H1 (cell line): ENCODE measurements at regions not wholly inside any gene's neighbourhood (a gene's known extent, or its start where the extent isn't known, plus 50 kb on each side); places are given as distances from the start of the nearest gene placed in this dataset.

Experiments used
- CTCF ChIA-PET: fragments of 300-600 bp; sonication (Branson Sonifier 250); formaldehyde crosslinking; loops from one replicate; lab custom pipeline; 2021; ENCODE audit not compliant: partially characterized antibody; lab: Charles Lee
- POLR2A ChIA-PET: fragments of 300-600 bp; sonication (Branson Sonifier 250); formaldehyde crosslinking; loops from one replicate; lab custom pipeline; 2021; ENCODE audit warnings: inconsistent platforms; ENCODE audit not compliant: partially characterized antibody; lab: Charles Lee
- DNase-seq, 2 experiments: peaks; one replicate each; pipeline versions ENCODE4 v3.0.0 to v3.0.0-alpha.2; 2010 to 2022; ENCODE audit warnings: low spot score in 2 of 2, low read depth in 1 of 2, mixed read lengths in 1 of 2
- FAIRE-seq: peaks from 2 replicates; lab custom pipeline; 2011; peaks lifted over from hg19 to GRCh38; lab: Jason Lieb, UNC
- H2AFZ ChIP-seq: 2 replicates; pipeline ENCODE4 v1.8.1; 2012; ENCODE audit warnings: low read length, inconsistent platforms
- H2AK5ac ChIP-seq: 2 replicates; pipeline ENCODE4 v1.6.1; 2013; ENCODE audit warnings: low read depth, low read length
- H2BK120ac ChIP-seq: replicated peaks from 2 replicates; pipeline ENCODE3; 2013; ENCODE audit warnings: low read depth, low read length, inconsistent platforms
- H2BK12ac ChIP-seq: 2 replicates; pipeline ENCODE4 v1.6.1; 2013; ENCODE audit warnings: low read depth, low read length
- H2BK15ac ChIP-seq: 2 replicates; pipeline ENCODE4 v1.6.1; 2013; ENCODE audit warnings: low read length
- H2BK20ac ChIP-seq: 2 replicates; pipeline ENCODE4 v1.6.1; 2013; ENCODE audit warnings: low read length
- H2BK5ac ChIP-seq: 2 replicates; pipeline ENCODE4 v1.6.1; 2013; ENCODE audit warnings: low read depth, low read length
- H3K14ac ChIP-seq: 2 replicates; pipeline ENCODE4 v1.6.1; 2013; ENCODE audit warnings: inconsistent platforms; ENCODE audit not compliant: insufficient read length
- H3K18ac ChIP-seq: 2 replicates; pipeline ENCODE4 v1.6.1; 2013; ENCODE audit warnings: low read length; ENCODE audit errors: extremely low read depth
- H3K23ac ChIP-seq: 2 replicates; pipeline ENCODE4 v1.6.1; 2013; ENCODE audit warnings: inconsistent platforms; ENCODE audit not compliant: insufficient read length
- H3K23me2 ChIP-seq: 2 replicates; pipeline ENCODE4 v1.6.1; 2013; ENCODE audit warnings: low read depth, low read length
- H3K27ac ChIP-seq: 2 replicates; pipeline ENCODE4 v1.6.1; 2011; ENCODE audit warnings: low read depth, low read length, inconsistent platforms
- H3K27me3 ChIP-seq, 4 experiments: replicated peaks in 1 of 4; 1 replicate in 1 of 4; 2 replicates in 3 of 4; pipeline versions ENCODE4 v1.6.1 to v1.8.1; 2011 to 2013; ENCODE audit warnings: low read length in 3 of 4, mild to moderate bottlenecking in 3 of 4, inconsistent platforms in 2 of 4, mixed read lengths in 2 of 4, moderate library complexity in 1 of 4; ENCODE audit not compliant: control insufficient read depth in 3 of 4, insufficient read depth in 3 of 4; ENCODE audit errors: extremely low read depth in 1 of 4
- H3K36me3 ChIP-seq, 4 experiments: 2 replicates each; pipeline versions ENCODE4 v1.6.1 to v1.8.1; 2011 to 2013; ENCODE audit warnings: mild to moderate bottlenecking in 4 of 4, low read length in 3 of 4, moderate library complexity in 2 of 4, control low read depth in 1 of 4, inconsistent platforms in 1 of 4; ENCODE audit not compliant: insufficient read depth in 4 of 4, control insufficient read depth in 2 of 4
- H3K4ac ChIP-seq: replicated peaks from 2 replicates; pipeline ENCODE3; 2013; ENCODE audit warnings: low read length, low read depth, mixed read lengths, inconsistent platforms; ENCODE audit not compliant: insufficient read length
- H3K4me1 ChIP-seq, 4 experiments: replicated peaks in 1 of 4; 1 replicate in 1 of 4; 2 replicates in 3 of 4; pipeline versions ENCODE4 v1.6.1 to v1.8.1; 2011 to 2013; ENCODE audit warnings: low read length in 3 of 4, inconsistent platforms in 2 of 4, mixed read lengths in 1 of 4; ENCODE audit not compliant: insufficient read depth in 4 of 4, control insufficient read depth in 3 of 4
- H3K4me2 ChIP-seq, 2 experiments: 2 replicates each; pipeline versions ENCODE4 v1.6.1 to v1.8.1; 2011 to 2013; ENCODE audit warnings: low read depth in 2 of 2, low read length in 2 of 2, control low read depth in 1 of 2, inconsistent platforms in 1 of 2, mild to moderate bottlenecking in 1 of 2; ENCODE audit not compliant: insufficient read depth in 1 of 2
- H3K4me3 ChIP-seq, 4 experiments: fragments of 200-600, 300-600 bp in 1 of 4; sonication (generic), shearing (Covaris generic), sonication (Bioruptor Twin) in 1 of 4; 2 replicates each; pipeline versions ENCODE4 v1.5.1 to v1.8.1; 2011 to 2016; ENCODE audit warnings: low read length in 4 of 4, low read depth in 3 of 4, control low read depth in 2 of 4, inconsistent platforms in 2 of 4, mild to moderate bottlenecking in 2 of 4, mixed read lengths in 1 of 4, moderate library complexity in 1 of 4; ENCODE audit not compliant: insufficient read depth in 2 of 4; ENCODE audit errors: extremely low read depth in 1 of 4
- H3K56ac ChIP-seq: replicated peaks from 2 replicates; pipeline ENCODE3; 2013; ENCODE audit warnings: low read depth, mild to moderate bottlenecking, mixed read lengths, low read length, inconsistent platforms; ENCODE audit not compliant: insufficient read length
- H3K79me1 ChIP-seq: 2 replicates; pipeline ENCODE4 v1.6.1; 2013; ENCODE audit warnings: low read depth, low read length, control low read depth
- H3K79me2 ChIP-seq, 2 experiments: 2 replicates each; pipeline versions ENCODE4 v1.6.1 to v1.8.1; 2012 to 2013; ENCODE audit warnings: low read length in 2 of 2, mild to moderate bottlenecking in 2 of 2, inconsistent platforms in 1 of 2; ENCODE audit not compliant: insufficient read depth in 2 of 2, control insufficient read depth in 1 of 2
- H3K9ac ChIP-seq, 4 experiments: replicated peaks in 1 of 4; 1 replicate in 1 of 4; 2 replicates in 3 of 4; pipeline versions ENCODE4 v1.6.1 to v1.8.1; 2011 to 2013; ENCODE audit warnings: low read depth in 3 of 4, low read length in 3 of 4, control low read depth in 2 of 4, mild to moderate bottlenecking in 2 of 4, moderate library complexity in 2 of 4, inconsistent platforms in 1 of 4; ENCODE audit errors: extremely low read depth in 1 of 4
- H3K9me3 ChIP-seq, 2 experiments: 2 replicates each; pipeline versions ENCODE4 v1.6.1 to v1.8.1; 2012 to 2013; ENCODE audit warnings: mild to moderate bottlenecking in 2 of 2, moderate library complexity in 2 of 2, control low read depth in 1 of 2, inconsistent platforms in 1 of 2, low read depth in 1 of 2, low read length in 1 of 2, mixed read lengths in 1 of 2; ENCODE audit not compliant: insufficient read depth in 2 of 2
- H4K20me1 ChIP-seq, 2 experiments: replicated peaks in 1 of 2; 2 replicates each; pipeline versions ENCODE3 to v1.8.1; 2011 to 2013; ENCODE audit warnings: inconsistent platforms in 2 of 2, low read length in 2 of 2, mild to moderate bottlenecking in 1 of 2; ENCODE audit not compliant: insufficient read depth in 2 of 2, control insufficient read depth in 1 of 2
- H4K5ac ChIP-seq: 2 replicates; pipeline ENCODE4 v1.6.1; 2013; ENCODE audit warnings: low read length, low read depth, mixed read lengths, inconsistent platforms; ENCODE audit not compliant: insufficient read length
- H4K8ac ChIP-seq: 2 replicates; pipeline ENCODE4 v1.8.0; 2013; ENCODE audit warnings: mild to moderate bottlenecking, moderate library complexity, low read length, inconsistent platforms; ENCODE audit not compliant: insufficient read depth; ENCODE audit errors: extremely low read depth
- H4K91ac ChIP-seq: replicated peaks from 2 replicates; pipeline ENCODE3; 2013; ENCODE audit warnings: low read length, mixed read lengths, inconsistent platforms; ENCODE audit not compliant: insufficient read length
- ASH2L ChIP-seq: fragments of 200-600, 300-600 bp; sonication (generic); IDR thresholded peaks from one replicate; pipeline ENCODE4 v1.7.1; 2017; ENCODE audit warnings: low read length
- CBX5 ChIP-seq: fragments of 300-800, 300-1000 bp; sonication (generic); IDR thresholded peaks from 2 replicates; pipeline ENCODE4 v1.7.1; 2016; ENCODE audit warnings: antibody characterized with exemption, low read length, low read depth
- CTCF ChIP-seq, 3 experiments: IDR thresholded peaks; 1 replicate in 2 of 3; 2 replicates in 1 of 3; pipeline versions ENCODE4 v1.5.1 to v1.6.1; 2011; ENCODE audit warnings: low read length in 3 of 3, mild to moderate bottlenecking in 3 of 3, inconsistent platforms in 2 of 3, low read depth in 1 of 3, moderate library complexity in 1 of 3; ENCODE audit not compliant: insufficient read depth in 1 of 3; ENCODE audit errors: control extremely low read depth in 1 of 3
- NANOG ChIP-seq: IDR thresholded peaks from 2 replicates; pipeline ENCODE4 v1.6.1; 2011; ENCODE audit warnings: low read length, low read depth, mild to moderate bottlenecking, inconsistent platforms; ENCODE audit not compliant: insufficient read depth, poor library complexity, severe bottlenecking
- PHF8 ChIP-seq: fragments of 200-600 bp; sonication (generic); conservative IDR thresholded peaks from 2 replicates; pipeline ENCODE4 v1.7.1; 2012; ENCODE audit warnings: low read depth, mild to moderate bottlenecking, inconsistent platforms, low read length, moderate library complexity
- SIN3A ChIP-seq, 2 experiments: IDR thresholded peaks in 1 of 2; conservative IDR thresholded peaks in 1 of 2; 2 replicates each; pipeline ENCODE4 v1.6.1; 2011 to 2012; ENCODE audit warnings: low read length in 2 of 2, improper control_type of control experiment in 1 of 2, low read depth in 1 of 2, mild to moderate bottlenecking in 1 of 2
- SP1 ChIP-seq: IDR thresholded peaks from 2 replicates; pipeline ENCODE4 v1.6.1; 2011; ENCODE audit warnings: low read depth, low read length
- SRF ChIP-seq: IDR thresholded peaks from 2 replicates; pipeline ENCODE4 v1.6.1; 2011; ENCODE audit warnings: mild to moderate bottlenecking, low read depth, low read length, moderate library complexity
- TAF1 ChIP-seq: IDR thresholded peaks from 2 replicates; pipeline ENCODE4 v1.6.1; 2011; ENCODE audit warnings: mild to moderate bottlenecking, low read depth, low read length
- TBP ChIP-seq: IDR thresholded peaks from 2 replicates; pipeline ENCODE4 v1.6.1; 2011; ENCODE audit warnings: low read depth, low read length, improper control_type of control experiment
- WGBS, 2 experiments: shearing (Covaris generic) in 1 of 2; methylation state at CpG; one replicate each; pipeline versions ENCODE4 v1.1.6 to v1.1.7; 2013 to 2015; ENCODE audit warnings: low lambda C conversion rate in 2 of 2, mixed read lengths in 2 of 2, inconsistent platforms in 1 of 2, low coverage in 1 of 2, missing lambda C conversion rate in 1 of 2; ENCODE audit not compliant: insufficient replicate concordance in 2 of 2, insufficient coverage in 1 of 2, insufficient read length in 1 of 2; ENCODE audit errors: extremely low coverage in 1 of 2, missing lambda C conversion rate in 1 of 2; 5-methylcytosine and 5-hydroxymethylcytosine counted together

GRCh38 chr1:212495766-212496494, 63.2 kb downstream of the NENF start:
- POLR2A ChIA-PET = interaction anchor here (1.6 kb wide), 1 partner anchor 112 kb away, joined by 6 read pairs; the partner anchor contains the start of gene ATF3
- WGBS, 2 experiments = 87% methylated on average over 8 of the region's 8 CpGs; no CpG with 5 or more reads in 1 of the 2 experiments
- H4K91ac ChIP-seq = no peak overlapping the region
- TF ChIP-seq NANOG = no peak
- no peak for TF ChIP-seq CBX5
- TF ChIP-seq CTCF (IDR thresholded peaks at IDR 0.05; ENCODE audit: control extremely low read depth in 1 of 3, insufficient read depth in 1 of 3, low read depth in 1 of 3, low read length in 3 of 3) = no peak
- TF ChIP-seq PHF8 = no peak
- TF ChIP-seq ASH2L = no peak
- TF ChIP-seq SP1 = no peak
- TF ChIP-seq SIN3A (conservative IDR thresholded peaks at IDR 0.05 in 1 of 2, IDR thresholded peaks at IDR 0.05 in 1 of 2; ENCODE audit: low read depth in 1 of 2, low read length in 2 of 2) = no peak
- no peak for TF ChIP-seq SRF
- no peak for TF ChIP-seq TAF1
- TF ChIP-seq TBP = no peak

More at GRCh38 chr1:212495766-212496494, 63.2 kb downstream of the NENF start:
- H4K8ac ChIP-seq = no peak overlapping the region
- H4K5ac ChIP-seq = no peak overlapping the region
- H3K9ac ChIP-seq = no peak overlapping the region
- no peak for FAIRE-seq
- no peaks in the 10 kb centered on the region for H4K20me1 ChIP-seq
- H2BK20ac ChIP-seq = no peak overlapping the region
- no peak overlapping the region for H3K14ac ChIP-seq
- H3K56ac ChIP-seq = no peak overlapping the region
- no peak overlapping the region for H2BK120ac ChIP-seq
- no peaks in the 10 kb centered on the region for H3K79me1 ChIP-seq
- no peaks in the 10 kb centered on the region for H3K79me2 ChIP-seq
- H3K27me3 ChIP-seq = no peaks in the 10 kb centered on the region; a peak in 1 of 7 replicates
- H2BK12ac ChIP-seq = no peak overlapping the region
- H3K18ac ChIP-seq = no peak overlapping the region
- no peak overlapping the region for H2AFZ ChIP-seq
- no peak overlapping the region for H3K4me3 ChIP-seq
- no peak overlapping the region for H2BK5ac ChIP-seq
- no peak overlapping the region for H3K4ac ChIP-seq
- H3K23ac ChIP-seq = no peak overlapping the region
- H2AK5ac ChIP-seq = no peak overlapping the region
- H2BK15ac ChIP-seq = no peak overlapping the region
- H3K4me1 ChIP-seq = no peaks in the 10 kb centered on the region; a peak in 1 of 7 replicates
- CTCF ChIA-PET = interaction anchor here (0.9 to 3.2 kb wide), 4 partner anchors 18 to 254 kb away, joined by 3 to 16 read pairs (median 4); no protein-coding TSS in a partner anchor
- H3K23me2 ChIP-seq = no peaks in the 10 kb centered on the region
- no peak overlapping the region for H3K4me2 ChIP-seq
- H3K27ac ChIP-seq = no peak overlapping the region
- no peaks in the 10 kb centered on the region for H3K36me3 ChIP-seq
- no peaks in the 10 kb centered on the region for H3K9me3 ChIP-seq
- DNase-seq = no peak
